Stimulated activated CD4-positive, alpha-beta T cell treated with anti-CD3 and anti-CD28 coated beads, Interleukin-1b, Interleukin-23, amount 100 ng/mL, for 48 hours (primary cell): ENCODE measurements at regions not wholly inside any gene's neighbourhood (a gene's known extent, or its start where the extent isn't known, plus 50 kb on each side); places are given as distances from the start of the nearest gene placed in this dataset.

Source experiments
- DNase-seq: peaks from one replicate; pipeline ENCODE4 v3.0.0-alpha.2; 2020

DNA sequence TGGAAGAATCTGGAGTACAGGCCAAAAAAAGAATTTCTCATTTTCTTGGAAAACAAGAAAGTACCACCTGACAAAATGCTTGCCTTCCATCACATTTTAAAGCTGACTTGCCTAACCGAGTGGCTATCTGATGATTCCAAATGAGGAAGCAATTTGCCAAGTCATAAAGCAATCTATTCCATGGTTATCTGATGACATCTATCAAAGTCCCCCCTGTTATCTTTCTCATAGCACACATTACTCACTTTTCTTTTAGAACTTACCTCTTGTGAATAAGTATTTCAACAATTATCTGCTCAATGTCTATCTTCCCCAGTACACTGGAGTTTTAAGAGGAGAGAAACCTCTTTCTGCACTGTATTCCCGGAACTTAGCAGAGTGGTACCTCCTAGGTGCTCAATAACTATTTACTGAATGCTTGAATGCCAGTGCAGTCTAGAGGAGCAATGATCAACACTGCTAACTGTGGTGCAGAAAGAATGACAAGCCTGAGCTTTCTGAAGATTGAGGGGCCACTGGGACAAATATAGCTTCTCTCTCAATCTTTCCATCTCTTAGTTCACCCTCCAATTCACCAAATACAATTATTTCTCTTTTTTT lies 186.3 kb upstream of the ATP11B start:
- DNase-seq, result no peak

DNA sequence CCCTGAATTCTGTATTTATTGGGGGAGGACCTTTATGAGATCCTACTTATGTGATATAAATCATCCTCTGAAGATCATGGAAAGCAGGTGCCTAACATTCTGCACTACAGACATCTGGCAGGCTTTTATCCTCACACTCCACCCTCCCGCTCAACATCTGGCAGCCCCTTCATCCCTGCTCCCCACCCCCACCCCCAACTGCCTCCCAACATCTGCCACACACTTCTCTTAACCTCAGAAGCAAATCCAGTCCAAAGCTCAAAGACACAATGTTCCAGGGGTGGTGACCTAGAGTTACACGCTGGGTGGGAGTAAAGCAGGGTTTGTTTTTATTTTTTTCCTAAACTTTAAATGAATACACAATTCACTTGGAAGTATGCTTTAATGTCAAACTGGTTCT lies 184.5 kb upstream of the ATP11B start:
- DNase-seq, result no peak

DNA sequence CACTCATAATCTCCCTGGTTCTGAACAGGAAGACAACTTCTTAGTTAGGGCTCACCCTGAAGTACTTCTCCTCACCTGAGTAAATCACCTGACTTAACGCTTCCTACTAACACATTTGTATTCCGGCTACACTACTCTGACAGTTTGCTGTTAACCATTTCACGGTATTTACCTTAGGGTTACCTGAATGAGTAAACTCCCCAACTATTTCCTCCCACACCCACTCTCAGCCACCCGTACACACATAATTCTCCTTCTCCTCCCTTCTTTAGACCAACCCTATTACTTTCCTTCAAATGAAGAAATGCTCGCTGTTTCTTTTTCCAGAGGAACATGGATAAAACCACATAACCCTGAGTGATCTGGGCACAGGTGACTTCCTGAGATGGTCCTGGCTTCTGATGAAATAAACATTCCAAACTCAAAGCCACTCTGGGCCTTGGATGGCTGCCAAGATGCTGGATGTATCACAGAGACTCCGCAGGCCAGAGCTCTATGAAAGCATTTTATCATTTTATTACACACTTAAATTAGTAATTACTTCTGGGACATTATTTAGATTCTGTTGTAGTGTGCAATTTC lies 183.6 kb upstream of the ATP11B start:
- no peak for DNase-seq

DNA sequence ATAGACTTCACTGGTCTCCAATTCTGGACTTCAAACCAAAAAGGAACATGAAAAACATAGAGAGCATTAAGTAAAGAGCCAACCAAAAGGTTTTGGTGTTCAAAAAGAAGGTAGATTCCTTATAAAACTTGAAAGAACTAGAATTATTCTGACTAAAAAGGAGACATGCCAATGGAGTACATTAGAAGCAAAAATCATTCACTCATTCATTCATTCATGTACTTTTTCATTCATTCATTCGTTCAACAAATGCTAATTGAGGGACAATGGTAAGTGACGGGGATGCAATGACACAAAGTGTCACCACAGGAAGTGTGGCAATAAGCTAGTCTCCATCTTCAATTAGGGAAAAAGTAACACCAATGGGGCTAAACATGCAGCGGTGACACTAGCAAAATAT lies 181.0 kb upstream of the ATP11B start:
- no peak for DNase-seq

DNA sequence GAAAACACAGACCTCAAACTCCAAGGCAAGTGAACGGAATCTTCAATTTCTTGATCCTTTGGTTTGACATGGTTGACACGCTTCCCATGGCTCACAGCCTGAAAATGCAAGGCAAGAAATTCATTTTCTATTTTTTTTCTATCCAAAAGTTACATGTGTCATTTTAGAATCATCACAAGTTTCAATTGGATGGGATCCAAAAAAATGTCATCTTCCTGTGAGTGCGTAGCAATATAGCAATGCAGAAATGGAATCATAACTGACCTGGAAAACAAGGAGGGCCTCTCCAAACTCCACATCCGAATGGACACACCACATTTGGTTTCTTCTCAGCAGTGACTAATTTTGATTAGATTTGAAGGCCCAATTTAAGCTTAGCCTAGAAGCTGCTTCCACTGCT lies 175.8 kb upstream of the ATP11B start:
- no peak for DNase-seq

DNA sequence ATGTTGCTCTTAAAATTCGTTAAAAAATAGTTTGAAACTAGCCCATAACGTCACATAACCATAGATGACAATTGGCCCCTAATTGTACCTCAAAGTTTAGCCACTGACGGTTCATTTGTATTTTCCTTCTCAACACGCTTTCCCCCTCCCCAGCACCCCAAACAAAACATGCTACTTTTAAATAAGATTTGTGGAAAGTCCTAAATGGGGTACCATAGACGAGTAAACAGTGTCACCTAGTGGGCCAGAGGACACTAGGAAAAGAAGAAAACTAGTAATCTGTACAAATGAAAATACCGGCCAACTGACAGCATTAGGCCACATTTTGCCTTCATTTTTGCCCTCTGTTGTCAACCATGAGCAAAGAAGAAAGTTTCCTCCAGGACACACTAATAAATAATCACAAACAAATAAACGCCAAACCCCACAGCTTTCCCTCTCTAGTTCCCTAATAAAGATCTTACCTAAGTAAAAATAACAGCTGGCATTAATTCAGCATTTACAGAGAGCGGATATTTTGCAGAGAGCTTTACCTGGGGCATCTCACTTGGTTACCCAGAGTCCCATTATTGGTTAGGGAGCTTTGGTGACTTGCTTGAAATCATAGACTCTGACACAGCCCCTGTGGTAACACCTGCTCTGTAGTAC lies 175.1 kb upstream of the ATP11B start:
- no peak for DNase-seq

DNA sequence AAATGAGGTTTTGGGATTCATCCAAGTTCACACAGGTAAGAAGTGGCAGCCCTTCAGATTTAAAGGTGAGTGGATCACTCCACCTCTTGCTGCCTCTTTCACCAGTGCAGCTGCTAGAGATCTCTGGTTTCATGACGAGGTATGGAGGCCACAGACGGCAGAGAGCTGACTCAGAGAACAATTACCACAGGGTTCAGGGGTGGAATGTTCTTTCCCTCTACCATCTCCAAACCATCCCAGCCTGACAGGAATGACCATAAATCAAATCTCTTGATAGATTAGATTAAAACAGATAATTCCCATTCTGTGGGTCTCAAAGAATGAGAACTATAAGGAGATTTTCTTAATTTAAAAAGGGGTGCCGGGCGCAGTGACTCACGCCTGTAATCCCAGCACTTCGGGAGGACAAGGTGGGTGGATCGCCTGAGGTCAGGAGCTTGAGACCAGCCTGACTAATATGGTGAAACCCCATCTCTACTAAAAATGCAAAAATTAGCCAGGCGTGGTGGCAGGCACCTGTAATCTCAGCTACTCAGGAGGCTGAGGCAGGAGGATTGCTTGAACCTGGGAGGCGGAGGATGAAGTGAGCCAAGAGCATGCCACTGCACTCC lies 174.2 kb upstream of the ATP11B start:
- no peak for DNase-seq

DNA sequence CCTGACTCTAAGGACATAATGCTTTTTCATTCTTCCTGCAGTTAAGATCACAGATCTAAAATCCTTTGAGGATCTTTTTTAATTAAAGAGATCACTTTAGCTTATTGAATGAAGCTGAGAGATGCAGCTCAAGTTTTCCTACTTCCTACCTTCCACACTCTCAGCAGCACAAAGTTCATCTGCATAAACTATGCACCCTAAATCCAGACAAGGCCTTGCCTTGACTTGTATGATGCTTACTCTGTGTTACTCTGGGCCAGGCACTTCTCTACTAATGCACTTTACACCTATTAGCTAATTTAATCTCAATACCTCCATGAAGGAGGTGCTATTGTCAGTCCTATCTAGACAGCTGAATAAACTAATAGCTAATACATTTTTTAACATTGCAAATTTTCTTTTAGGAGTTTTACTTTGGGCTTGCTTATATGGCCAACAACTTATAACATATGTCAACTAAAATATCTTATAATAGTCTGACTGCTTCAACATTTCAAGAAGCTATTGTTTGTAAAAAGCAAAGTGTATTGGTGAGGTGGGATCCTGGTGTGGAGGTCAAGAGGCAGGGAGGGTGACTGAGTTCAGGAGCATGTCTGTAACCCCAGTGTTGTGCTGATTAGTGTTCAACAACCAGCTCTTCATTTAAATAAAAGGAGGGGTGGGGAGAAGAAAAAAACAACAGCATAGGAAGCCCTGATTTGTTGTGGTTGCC lies 172.4 kb upstream of the ATP11B start:
- no peak for DNase-seq

DNA sequence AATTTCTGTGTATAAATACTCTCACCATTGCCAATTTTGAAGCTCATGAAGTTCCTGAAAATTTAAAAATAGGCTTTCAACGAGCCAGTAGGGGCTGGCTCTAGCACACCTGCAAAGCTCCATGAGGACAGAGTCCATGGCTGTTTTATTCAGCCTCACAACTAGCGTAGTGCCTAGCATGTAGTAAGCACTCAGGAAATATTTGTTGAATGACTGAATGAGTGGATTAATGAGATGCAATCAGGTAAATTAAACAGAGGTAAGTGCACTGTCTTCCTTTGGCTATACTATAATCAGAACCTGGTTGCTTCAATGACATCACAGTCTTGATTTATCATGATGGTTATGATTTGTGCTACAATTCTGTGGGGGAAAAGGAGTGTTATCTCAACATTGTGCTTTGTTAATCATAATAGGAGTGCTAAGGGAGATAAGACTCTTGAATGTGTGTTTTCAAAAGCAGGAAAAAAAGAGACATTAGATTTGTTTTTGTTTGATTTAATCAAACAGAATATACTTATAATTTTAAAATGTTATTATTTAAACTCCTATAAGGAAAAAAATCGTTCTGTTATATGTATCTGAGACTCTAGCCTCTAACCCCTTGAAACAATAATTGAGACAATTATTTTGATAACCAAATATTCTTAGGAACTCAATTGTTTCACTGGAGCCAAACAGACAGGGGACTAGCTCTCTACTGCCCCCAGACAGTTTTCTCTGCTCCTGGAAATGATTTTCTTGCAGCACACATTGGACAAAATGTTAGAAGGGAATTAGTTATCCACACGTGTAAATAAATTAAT lies 171.7 kb upstream of the ATP11B start:
- no peak for DNase-seq

DNA sequence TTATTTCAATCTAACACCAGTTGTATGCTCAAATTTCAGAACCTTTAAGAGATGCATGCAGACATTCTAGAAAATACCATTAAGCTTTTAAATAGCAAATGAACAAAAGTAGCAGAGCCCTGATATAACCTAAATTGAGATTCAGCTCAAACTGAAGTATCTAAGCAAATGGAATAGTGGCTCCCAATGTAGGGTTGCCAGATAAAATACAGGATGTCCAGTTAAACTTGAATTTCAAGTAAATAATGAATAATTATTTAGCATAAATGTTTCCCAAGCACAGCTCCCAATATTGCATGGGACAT lies 171.1 kb upstream of the ATP11B start:
- no peak for DNase-seq

DNA sequence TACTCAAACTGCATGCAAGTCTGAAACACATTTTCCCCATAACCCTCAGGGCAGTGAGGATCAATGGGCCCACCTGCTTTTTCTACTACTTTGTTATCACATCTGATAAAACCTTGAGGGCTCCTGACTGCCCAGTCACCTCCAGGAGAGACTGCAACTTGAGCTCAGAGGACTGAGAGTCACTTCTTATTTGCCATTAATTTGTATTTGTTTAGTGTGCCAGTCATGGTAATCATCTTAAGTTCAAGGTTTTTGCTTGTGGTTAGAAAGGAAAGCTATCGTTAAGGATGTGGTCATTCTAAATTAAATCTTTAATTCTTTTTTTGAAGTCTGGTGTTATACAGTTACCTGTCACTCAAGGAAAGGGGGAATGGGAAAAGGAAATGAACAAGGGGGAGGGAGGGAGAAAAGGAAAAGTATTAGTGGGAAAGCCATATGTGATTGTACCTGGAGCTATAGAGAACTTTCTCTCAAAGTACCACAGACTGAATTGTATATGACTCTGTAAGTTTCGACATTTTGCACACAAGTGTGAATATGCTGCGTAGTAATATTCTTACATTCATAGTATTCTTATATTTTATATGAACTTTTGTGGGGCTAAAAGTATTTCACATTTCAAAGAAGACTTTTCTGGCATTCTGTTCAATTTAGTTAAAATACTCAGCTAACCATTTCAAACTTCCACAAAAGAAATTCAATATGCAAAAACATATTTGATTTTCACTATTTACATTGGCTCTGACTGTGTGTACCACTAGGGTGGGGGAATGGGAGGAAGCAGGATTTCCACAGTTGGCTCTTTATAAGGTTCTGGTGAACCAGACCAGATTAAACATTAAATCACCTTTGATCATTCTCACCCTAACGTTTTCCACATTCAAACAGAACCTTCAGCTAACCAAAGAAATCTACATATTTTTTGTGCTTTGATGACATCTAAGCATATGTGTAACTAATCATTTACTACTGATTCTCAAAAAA lies 166.5 kb upstream of the ATP11B start:
- no peak for DNase-seq

DNA sequence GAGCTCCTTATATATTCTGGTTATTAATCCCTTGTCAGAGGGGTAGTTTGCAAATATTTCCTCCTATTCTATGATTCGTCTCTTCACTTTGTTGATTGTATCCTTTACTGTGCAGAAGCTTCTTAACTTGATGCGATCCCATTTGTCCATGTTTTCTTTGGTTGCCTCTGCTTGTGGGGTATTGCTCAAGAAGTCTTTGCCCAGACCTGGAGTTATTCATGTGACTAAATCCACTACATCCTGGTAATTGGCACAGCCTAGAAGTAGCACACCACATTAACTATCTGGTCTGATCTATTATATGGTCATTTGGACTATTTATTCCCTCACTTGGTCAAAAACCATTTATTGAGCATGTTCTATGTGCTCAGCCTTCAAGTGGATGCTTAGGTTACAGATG lies 164.8 kb upstream of the ATP11B start:
- DNase-seq, result no peak

DNA sequence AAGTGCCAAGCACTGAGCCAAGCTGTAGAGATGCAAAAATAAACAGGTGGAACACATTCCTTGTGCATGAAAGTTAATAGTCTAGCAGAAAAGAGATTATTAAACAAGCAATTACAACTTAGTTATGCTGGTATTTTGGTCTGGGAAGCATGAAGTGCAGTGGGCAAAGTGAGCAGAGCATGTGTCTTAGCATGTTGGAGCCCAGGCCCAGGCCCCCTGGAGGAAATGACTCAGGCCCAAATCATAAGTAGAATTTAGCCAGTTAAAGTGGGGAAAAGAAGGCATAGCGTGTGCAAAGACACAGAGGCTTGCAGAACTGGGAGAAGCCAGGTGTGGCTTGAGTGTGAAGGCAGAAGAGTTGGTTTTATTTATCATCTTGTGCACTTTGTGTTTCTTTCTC lies 163.8 kb upstream of the ATP11B start:
- no peak for DNase-seq

DNA sequence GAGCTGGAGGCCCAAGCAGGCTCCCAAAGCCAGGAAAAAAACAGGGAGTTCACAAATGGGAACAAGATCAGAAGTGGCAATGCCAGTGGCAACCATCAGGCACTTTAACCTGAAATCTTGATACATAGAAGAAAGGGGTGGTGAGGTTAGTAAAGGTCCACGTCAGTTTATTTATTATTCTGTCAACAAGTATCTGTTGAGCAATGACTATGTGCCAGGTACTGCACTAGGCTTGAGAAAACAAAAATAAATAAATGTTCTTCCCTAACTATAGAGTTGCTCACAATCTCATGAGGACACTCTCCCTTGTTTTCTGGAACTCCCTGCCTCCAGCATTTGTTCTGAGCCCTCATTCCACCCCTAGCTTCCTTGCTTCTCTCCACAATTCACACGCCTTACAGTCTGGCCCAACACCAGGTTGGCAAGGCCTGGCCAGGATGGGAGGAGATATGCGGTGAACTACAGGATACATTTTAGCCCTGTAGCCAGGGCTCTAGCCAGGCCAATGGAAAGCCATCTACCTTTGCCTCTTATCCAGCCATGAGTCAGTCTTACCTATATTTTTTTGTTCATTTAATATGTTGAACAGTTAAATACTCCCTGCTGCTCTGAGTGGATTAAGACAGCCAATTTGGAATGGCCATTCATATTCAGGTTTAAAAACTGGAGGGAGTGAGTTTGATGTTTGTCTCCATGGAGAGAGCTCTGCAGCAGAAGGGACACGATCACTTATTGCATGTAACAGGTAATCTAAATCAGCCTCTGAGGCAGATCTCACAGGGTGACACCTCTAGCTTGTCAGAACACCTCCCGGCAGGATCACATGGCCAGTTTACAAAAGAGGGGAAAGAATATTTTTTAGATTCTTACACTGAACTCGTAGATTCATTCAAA lies 161.9 kb upstream of the ATP11B start:
- DNase-seq, result no peak

DNA sequence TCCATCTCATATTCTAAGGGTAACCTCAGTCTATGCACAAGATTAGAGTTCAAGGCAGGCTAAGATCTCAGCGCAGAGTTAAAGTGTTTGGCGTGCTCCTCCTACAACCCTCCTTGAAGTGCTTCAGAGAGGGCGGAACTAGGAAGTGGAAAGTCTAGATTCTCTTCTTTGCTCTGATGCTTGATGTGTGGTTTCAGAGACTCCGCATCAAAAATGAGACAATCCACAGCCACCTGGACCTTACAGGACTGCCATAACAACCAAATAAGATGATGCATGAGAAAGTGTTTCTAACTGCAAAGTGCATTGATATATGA lies 161.3 kb upstream of the ATP11B start:
- no peak for DNase-seq

DNA sequence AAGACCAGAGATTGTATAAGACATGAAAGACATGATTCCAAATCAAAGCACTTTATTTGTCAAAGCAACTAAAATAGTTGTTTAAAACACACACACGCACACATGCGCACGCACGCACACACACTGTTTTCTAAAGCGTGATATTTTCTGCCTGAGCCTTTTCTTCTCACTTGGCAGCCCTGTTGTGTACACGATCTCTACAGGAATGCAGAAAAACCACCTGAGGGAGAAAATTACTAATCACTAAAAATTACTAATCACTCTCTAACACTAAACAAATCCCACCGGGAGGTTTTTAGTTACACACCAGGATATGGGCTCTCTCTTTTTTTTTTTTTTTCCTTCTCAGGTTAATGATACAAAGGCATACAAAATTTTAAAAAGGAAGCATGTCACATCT lies 160.1 kb upstream of the ATP11B start:
- DNase-seq, result no peak

DNA sequence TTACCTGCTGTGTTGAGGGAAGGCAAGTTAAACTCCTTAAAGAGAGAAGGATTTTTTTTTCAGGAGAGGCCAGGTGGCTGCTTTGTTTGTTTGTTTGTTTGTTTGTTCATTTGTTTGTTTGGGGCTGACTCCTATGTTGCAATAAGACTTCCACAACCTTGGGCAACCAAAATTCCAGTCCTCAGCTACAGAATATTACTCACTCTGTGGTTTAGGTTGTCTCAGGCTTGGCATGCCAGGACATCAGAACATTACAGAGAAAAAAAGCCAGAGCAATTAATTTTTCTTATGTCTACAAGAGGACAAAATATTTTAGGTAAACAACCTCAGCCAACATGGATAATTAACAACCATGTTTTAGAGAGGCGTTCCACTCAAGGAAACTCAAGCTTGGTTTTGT lies 156.7 kb upstream of the ATP11B start:
- no peak for DNase-seq

DNA sequence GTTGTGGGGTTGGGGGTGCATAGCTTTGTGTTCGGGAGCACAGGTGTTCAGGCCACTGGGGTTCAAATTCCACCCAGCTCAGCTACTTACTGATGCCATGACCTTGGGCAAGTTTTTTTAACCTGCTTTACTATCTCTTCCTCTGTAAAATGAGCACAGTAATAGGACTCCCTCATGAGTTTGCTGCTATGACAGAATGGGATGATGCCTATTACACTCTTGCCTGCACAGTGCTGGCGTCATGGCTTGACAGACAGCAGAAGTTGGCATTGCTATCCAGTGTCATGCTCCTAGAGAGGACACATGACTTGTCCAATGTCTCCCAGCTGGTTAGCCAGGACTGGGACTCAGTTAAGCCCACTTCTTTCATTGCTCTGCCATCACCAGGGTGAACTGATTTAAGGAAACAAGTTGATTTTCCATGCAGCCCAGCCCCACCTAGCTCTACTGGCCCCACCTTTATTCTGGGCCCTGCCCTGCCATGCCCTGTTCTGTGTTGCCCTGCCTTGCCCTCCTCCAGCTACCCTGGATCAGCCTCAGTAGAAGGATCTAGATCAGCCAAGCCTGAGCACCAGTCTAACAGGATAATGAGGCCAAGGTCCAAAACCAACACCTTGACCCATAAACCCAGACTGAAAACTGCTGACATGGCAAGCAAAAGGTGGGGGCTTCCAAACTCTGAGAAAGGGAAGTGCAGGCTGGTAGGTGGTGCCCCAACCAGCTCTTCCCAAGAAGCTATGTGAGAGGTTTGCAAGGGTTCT lies 155.8 kb upstream of the ATP11B start:
- no peak for DNase-seq

DNA sequence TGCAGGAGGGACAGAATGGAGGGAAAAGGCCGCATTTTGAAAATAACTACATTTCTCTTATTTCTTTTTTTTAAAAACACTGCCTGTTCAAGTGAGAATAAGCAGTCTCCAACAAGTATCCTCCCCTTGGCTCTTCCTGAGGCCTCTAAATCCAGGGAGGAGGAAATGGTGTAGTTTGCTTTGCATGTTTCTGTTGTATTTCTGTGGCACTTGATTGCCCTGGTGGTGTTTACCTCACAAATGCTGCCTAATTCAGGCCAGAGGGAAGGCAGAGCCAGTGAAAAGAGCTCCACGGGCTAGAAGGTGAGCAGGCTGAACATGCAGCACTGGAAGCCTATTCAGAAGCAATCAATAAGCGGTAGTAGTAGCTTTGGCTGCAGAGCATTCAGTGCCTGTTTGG lies 149.3 kb upstream of the ATP11B start:
- no peak for DNase-seq

DNA sequence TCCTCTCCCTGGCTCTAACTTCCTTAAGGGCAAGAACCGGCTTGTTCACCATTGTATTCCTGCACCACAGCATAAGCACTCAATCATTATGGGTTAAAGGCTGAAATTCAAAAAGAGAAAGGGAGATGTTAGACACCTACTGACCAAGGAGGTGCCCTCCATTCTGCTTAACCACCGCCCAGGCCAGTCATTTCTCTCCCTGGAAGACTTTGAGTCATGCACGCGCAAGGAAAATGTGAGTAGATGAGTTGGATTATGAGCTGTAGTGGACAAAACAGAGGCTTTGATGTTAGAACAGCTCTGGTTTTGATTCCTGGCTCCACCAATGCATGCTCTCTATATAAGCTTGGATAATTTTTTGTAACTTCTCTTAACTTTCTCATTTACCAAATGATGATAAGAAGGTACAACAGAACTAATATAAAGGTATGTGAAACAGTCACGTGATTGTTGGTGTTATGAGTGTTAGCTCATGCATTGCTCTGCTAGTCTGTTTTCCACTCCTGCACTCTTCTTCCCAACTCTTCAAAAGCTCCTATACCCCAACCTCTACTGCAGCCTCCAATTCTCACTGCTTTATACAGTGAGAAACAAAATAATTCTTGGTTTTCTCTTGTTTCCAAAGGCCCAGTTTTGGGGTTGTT lies 148.4 kb upstream of the ATP11B start:
- peak; percentile 64 for DNase-seq
